ENCODE measurements at regions not wholly inside any gene's neighbourhood (a gene's known extent, or its start where the extent isn't known, plus 50 kb on each side); places are given as distances from the start of the nearest gene placed in this dataset.

- TF ChIP-seq BHLHE40 (IDR thresholded peaks at IDR 0.05; ENCODE audit: low read depth, low read length), result no peak
- no peak for TF ChIP-seq FOS (IDR thresholded peaks at IDR 0.05; ENCODE audit: low read depth, low read length)
- TF ChIP-seq, protein P1, sequence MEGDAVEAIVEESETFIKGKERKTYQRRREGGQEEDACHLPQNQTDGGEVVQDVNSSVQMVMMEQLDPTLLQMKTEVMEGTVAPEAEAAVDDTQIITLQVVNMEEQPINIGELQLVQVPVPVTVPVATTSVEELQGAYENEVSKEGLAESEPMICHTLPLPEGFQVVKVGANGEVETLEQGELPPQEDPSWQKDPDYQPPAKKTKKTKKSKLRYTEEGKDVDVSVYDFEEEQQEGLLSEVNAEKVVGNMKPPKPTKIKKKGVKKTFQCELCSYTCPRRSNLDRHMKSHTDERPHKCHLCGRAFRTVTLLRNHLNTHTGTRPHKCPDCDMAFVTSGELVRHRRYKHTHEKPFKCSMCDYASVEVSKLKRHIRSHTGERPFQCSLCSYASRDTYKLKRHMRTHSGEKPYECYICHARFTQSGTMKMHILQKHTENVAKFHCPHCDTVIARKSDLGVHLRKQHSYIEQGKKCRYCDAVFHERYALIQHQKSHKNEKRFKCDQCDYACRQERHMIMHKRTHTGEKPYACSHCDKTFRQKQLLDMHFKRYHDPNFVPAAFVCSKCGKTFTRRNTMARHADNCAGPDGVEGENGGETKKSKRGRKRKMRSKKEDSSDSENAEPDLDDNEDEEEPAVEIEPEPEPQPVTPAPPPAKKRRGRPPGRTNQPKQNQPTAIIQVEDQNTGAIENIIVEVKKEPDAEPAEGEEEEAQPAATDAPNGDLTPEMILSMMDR (conservative IDR thresholded peaks at IDR 0.05; ENCODE audit: low read depth, low read length), result no peak
- TF ChIP-seq MAZ (IDR thresholded peaks at IDR 0.05; ENCODE audit: borderline replicate concordance, low read depth, low read length), result no peak
These were observed 361.0 kb upstream of the PLSCR5 start for GRCh38 chr3:146966124-146966523.
